Retina (tissue), 1 donor: ENCODE measurements at regions not wholly inside any gene's neighbourhood (a gene's known extent, or its start where the extent isn't known, plus 50 kb on each side); places are given as distances from the start of the nearest gene placed in this dataset.

ENCODE experiments used
- DNase-seq: peaks from one replicate; pipeline ENCODE4 v3.0.0-alpha.2; 2016

DNA sequence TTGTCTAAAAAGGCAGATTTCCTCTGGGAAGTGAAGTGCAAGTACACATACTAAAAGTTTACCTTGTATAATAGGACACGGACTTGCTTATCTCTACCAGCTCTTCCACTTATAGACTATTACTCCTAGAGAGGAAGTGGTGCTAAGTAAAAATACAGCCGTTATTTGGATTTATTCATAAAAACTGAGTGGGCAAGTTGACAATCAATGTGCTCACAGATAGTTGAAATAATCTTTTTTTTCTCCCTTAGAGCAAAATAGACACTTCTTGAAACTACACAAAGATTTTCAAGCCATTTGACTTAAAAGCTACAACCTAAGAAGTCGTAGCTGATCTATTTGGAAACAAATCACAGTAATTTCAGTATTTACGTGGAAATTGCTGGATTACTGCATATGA is 2584.7 kb upstream of the PCDH20 start:
- no peak for DNase-seq

DNA sequence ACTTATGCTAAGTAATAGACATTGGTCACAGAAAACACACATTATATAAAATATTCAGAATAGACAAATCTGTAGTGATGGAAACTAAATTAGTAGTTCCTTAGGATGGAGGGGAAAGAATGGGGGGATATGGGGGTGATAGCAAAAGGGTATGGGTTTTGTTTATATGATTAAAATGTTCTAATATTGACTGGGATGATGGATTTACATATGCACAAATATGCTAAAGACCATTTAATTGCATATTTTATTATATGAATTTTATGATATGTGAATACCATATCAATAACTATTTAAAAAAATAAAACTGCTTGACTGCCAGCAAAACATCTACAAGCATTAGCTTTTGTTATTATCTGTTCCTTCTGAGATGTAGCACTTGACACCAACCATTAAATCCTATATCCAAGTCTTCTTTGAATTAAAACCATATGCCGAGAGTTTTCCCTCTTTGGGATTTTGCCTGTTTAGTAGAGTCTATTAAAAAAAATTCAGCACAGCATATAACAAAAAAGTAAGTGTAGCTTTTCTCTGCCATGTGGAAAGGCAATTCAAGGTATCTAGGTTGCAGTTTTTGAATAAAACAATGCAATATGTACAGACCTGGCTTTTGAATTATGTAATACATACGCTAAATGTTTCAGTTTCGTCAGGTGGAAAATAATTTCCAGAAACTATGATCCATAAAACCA is 2584.1 kb upstream of the PCDH20 start:
- DNase-seq: no peak

DNA sequence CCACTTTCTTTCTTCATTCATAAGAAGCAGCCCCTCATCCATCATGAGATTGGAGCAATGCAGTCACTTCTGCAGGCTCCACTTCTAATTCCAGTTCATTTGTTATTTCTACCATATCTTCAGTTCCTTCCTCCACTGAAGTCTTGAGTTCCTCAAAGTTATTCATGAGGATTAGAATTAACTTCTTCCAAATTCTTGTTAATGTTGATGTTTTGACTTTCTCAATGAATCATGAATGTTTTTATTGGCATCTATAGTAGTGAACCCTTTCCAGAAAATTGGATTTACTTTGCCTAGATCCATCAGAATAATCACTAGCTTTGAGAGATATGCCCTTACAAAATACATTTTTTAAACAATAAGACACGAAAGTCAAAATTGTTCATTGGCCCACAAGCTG is 2567.7 kb upstream of the PCDH20 start:
- DNase-seq: no peak

DNA sequence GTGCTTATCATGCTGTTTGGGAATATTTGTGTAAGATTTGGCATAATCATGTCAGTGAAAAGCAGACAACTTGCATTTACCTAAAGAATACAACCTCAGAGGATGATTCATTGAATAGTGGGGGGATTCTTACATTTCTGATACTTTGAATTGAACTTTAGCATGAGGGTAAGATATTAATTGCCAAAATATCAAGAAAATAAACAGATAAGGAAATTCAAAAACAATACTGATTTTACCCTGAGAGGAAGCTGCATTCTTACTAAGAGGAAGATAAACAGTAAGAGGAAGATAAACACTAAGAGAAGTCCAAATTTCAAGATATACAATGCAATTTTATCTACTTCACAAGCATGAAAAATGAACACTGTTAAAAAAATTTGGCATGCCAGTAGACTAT is 2564.3 kb upstream of the PCDH20 start:
- no peak for DNase-seq

DNA sequence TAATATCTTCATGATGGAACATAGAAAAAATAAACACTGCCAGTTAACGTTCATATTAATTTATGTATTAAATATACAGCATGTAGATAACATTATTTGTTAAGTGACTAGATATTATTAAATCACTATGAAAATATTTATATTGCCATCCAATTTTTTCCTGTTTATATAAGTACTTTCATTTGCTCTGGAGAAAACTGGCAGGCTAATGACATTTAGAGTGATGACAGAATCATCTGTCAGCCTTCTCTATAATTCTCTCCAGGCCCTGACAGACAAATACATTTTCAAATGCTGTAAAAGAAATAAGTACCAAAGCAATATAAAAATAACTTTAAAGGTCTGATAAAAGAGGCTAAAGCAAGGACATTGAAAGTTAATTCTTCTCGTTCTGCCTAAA is 2556.7 kb upstream of the PCDH20 start:
- DNase-seq: no peak

DNA sequence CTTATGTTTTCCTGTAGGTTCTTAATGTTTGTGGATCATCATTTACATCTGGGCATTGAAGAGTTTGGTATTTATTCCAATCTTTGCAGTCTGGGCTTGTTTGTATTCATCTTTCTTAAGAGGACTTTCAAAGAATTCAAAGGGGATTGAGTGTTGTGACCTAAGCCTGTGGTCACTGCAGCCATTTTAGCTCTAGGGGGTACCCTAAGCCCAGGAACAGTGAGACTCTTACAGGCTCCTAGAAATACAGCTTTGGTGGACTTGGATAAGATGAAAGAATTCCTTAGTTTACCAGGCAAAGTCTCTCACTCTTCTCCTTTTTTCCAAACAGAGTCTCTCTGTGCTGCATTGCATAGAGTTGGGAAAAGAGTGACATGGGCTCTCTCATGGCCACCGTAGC is 2539.0 kb upstream of the PCDH20 start:
- no peak for DNase-seq

DNA sequence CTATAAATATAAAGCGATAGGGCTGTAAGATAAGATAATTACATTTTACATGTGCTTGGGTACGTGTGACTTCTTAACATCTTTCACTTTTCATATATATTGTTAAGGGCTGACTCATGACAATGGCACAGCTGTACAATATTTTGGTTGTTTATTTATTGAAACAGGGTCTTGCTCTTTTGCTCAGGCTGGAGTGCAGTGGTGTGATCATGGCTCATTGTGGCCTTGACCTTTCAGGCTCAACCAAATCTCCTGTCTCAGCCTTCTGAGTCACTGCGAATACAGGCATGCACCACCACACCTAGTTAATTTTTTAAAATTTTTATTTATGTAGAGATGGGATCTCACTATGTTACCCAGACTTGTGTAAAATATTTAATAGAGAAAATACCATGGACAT is 2532.4 kb upstream of the PCDH20 start:
- DNase-seq: no peak

DNA sequence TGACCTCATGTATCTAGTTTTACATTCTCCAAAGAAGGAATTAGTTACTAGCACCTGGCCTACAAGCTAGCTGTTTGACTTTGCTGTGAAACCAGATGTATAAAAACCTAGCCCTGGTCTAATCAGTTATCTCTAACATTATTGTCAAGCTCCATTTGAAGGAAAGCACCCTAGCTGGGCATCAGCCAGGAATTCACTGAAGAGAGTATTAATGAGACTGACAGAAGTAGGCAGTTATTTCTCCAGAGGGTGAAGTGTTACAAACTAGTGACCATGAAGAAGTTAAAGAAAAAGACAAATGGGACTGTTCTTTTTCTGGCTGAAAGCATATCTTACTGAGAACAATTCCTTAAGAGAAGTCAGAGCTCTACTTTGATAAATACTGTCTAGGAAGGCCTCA is 2529.3 kb upstream of the PCDH20 start:
- DNase-seq: peak; percentile 16

DNA sequence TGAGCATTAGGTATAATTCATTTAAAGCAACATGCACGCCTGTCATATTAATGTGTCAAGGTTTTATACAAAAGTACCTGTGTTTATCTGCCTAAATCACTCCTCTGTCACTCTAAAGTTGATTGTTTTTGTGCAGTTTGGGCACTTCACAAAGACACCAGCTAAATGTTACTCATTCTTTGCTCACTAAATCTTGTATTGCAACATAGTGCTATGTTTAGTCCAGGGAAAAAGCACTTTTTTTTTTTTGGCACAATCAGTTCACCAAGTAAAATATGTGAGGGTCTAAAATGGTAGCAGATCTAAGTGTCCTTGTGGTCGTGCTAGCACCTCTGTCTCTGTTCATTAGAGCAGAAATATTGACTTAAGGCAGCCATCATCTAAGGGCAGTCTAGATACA is 2526.7 kb upstream of the PCDH20 start:
- no peak for DNase-seq

DNA sequence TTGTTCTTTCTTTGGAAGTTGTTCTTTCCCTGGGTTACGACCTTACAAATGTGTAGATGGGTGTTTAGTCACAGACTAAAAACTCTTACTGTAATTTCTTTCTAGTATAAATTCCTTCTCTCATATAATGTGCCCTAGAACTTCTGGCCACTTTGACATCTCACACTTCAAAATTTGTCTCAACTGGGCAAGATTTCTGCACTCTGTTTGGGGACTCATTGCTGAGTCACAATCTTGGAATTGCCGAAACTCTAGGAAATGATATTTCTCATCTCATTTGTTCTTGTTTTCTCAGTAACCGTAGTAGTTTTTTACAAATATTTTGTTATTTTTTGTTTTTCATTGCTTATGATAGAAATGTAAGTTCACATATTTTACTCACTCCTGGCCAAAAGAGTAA is 2523.2 kb upstream of the PCDH20 start:
- DNase-seq: no peak

DNA sequence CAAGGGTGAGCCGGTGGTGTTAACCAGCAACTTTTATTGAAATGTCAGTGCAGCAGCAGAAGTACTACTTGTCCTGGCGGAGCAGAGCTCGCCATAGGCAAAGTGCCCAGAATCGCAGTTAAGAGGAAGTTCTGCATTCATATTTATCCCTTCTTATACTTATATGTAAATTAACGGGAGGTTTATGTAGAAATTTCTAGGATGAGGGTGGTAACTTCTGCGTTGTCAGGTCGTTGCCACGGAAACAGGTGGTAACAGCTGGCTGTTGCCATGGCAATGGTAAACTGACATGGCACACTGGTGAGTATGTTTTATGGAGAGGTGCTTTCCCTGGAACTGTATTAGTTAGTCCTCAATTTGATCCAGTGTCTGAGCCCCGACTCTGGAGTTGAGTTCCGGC is 2494.9 kb upstream of the PCDH20 start:
- DNase-seq: peak; percentile 4

DNA sequence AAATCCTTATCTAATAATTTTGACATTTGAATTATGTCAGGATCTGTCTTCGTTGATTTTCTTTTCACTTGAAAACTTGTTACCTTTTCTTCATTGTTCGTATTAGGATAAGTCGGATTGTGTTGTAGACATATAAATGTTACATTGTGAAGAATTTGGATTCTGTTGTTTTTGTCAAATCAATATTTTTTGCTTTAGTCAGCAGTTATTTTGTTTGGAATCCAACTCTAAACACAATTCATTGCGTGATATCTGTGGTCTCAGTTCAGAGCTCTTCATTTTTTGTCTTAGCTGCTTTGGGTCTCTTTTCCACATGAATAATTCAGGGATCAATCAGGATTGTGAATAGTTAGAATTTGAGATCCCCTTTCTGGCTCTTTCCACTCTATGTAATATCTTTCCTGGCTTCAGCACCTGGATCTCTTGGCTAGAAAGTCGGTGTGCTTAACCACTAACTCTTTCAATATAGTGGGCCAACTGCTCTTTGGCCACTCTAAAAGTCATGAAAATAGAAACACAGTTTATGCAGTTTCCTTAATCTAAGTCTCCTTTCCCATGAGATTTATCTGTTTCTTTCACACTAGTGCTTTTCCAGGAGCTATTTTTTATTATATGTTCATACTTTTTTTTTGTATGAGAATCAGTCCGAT is 2494.2 kb upstream of the PCDH20 start:
- DNase-seq: no peak

DNA sequence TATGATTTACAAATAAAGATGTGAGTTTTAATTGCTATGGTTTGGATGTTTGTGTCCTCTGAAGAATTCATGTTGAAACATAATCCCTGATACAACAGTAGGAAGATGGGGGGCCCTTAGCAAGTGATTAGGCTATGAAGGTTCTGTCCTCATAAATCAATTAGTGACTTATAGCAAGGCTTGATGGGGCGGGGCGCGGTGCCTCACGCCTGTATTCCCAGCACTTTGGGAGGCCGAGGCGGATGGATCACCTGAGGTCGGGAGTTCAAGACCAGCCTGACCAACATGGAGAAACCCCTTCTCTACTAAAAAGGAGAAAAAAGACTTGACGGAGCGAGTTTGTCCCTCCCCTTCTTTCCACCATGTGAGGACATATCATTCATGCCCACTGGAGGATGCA is 2486.5 kb upstream of the PCDH20 start:
- DNase-seq: no peak

DNA sequence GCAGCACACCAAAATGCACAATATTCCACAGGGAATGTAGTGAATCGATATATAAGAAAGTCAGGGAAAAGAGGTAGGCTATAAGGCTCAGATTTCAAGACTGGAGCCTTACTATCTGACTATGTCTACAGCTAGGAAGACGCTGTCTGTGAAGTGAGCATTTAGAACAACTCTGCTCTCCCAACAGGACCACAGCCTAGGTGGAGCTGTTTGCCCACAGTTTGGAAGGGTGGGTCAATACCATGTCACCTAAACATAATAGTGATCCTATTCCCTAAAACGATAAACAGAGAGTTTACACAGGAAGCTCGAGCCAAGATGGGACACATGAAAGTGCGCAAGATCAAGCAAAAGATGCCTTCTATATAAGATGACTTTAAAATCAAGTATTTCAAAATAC is 2486.0 kb upstream of the PCDH20 start:
- no peak for DNase-seq

DNA sequence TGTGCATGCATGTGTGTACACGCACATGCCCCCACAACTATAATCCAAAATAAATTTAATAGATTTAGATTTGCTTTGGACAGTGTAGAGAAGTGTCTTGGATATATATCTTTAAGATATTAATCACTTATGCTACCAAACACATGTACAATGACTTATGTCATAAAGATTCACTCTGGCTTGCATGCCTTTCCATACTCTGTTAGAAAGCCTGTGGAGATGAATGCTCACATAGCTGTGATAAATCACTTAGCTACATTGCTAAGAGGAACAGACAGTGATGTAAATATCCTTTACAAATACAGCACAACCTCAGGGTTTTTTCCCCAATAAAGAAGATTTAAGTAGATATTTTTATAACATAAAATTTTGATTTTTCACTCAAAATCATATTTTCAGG is 2484.8 kb upstream of the PCDH20 start:
- no peak for DNase-seq

DNA sequence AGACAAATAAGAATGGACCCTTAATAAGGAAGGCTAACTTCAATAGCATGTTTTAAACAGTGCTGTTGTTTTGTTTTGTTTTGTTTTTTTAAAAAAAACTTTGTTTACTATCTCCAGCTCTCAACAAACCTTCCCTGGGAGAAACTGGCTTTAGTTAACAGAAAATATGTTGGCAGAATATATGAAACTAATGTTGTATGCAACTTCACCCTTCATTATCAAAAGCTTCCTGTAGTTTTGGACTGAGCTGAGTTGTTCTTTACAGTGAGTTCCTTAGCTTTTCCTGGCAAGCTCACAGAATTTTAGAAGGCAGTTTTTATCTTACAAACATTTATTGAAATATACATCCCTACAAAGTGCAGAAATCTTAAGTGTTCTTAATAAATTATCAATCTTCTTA is 2480.7 kb upstream of the PCDH20 start:
- DNase-seq: no peak

DNA sequence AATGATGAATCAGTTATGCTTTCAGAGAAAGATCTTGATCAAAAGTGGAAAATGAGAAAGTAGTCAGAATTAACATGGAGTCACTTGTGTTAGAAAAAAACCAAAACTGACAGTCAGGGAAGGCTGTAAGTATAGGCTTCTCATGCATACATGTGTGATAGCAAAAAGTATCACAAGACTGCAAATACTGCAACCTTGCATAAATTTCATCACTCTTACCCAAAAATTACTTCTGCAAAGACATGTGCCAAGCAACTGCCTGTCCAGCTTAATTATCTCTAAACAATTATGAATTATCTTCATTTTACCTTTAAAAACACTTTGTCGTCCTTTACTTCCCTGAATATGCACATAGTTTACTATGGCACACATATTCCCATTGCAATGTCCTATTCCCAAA is 2466.4 kb upstream of the PCDH20 start:
- no peak for DNase-seq

DNA sequence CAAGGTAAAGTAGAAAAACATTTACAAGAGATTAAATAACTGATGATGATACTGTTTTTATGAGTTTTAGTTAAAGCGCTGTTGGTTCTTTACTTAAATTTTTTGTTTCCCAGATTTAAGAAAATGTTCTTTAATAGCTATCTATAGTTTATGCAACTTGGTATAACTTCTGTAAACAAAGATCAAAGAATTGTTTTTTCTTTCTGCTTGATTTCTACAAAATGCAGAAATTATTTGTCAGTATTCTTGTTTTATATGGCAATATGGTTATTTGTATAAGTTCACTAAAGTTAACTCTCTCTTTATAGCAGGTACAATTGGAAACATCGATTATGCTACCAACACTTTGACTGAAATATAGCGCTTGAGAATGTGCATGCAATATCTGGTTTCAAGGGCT is 2465.1 kb upstream of the PCDH20 start:
- DNase-seq: no peak

DNA sequence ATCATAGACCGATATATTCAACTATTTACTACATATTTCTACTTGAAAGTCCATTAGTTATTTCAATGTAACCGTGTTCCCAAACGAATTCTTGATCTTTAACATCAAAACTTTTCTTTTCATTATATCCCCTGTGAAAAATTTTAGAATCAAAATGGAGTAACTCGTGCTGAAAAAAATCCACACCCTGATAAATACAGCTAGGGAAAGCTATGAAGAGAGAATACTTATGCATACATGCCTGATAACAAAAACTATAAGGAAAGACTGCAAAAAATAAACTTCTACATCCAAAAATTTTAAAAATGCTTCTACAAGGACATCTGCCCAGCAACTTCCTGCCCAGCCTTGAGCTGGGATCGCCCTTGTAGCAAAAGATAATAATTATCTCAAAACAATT is 2458.3 kb upstream of the PCDH20 start:
- DNase-seq: no peak

DNA sequence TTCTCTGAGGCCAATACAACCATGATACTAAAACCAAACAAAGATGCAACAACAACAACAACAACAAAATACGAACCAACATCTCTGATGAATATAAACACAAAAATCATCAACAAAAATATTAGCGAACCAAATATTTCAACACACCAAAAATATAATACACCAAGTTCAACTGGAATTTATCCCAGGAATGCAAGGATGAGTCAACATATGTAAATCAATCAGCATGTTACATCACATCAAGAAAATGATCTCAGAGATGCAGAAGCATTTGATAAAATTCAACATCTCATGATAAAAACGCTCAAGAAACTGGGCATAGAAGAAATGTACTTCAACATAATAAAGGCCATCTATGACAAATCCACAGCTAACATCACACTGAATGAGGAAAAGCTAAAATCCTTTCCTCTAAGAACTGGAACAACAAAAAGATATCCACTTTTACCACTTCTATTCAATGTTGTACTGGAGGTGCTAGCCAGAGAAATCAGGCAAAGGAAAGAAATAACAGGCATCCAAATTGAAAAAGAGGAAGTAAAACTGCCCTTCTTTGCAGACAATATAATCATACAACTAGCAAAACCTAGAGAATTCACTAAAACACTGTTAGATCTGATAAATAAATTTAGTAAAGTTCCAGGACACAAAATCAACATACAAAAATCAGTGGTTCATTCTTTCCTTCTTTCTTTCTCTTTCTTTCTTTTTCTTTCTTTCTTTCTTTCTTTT is 2448.7 kb upstream of the PCDH20 start:
- no peak for DNase-seq

DNA sequence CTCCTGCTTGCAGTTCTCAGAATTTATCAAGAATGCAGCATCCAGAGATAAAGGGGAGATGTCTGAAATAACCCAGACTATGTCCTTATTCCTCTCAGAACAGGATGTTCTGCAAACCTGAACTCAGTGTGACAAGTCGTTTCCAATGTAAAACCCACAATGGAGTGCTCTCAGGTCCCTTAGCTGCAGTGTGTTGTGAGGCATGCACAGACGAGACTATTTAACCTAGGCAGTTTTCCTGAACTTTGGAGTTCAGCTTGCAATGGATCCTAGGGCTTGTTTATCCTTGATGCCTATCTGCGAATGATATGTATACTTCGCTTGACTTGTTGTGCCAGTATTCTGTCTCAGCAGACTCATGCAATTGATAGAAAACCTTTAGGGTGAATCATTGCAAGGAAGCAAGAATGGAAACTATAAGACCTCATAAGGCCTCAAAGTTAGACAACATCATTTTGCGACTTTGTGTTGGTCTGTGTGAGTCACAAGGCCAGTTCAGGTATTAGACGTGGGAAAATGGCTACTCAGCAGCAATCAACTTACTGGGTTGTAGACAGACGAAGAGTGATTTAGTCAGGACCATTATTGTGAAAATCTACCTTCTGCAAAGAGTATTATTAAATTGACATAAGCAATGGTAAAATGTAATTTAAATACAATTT is 2439.9 kb upstream of the PCDH20 start:
- no peak for DNase-seq

DNA sequence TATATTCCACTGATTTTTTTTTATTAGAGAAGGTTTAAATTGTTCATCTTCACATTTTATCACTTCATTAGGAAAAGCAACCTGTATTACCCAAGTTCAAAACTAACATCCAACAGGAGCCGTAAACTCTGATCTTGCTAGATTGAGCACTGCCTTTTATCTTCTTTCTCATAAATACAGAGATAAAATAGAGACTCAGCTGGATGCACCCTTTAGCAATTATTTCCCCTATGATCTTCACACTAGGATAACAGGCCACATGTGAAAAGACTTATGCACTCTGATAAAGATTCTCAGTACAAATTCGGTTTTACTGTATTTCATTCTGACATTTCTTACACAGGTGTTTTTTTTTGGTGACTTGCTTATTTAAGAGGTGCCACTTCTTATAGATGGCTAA is 2438.2 kb upstream of the PCDH20 start:
- no peak for DNase-seq

DNA sequence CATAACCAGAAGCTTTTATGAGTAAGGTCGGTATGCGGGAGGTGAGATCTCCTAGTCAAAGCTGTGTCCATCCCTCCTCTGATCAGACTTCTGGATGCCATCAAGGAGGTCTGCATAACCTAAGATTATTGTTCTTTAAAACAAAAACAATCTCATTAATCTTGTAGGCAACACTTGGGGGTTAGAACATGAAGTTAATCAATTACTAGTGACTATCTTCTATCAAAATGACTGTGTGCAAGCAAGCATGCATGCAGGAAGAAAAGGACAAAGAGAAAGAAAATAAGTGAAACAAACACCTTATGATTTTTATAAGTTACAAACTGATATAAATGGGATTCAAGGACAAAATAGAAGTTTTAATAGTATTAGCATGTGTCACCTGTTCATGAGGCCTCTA is 2435.9 kb upstream of the PCDH20 start:
- DNase-seq: no peak
